ENCODE measurements at regions not wholly inside any gene's neighbourhood (a gene's known extent, or its start where the extent isn't known, plus 50 kb on each side); places are given as distances from the start of the nearest gene placed in this dataset.

DNA sequence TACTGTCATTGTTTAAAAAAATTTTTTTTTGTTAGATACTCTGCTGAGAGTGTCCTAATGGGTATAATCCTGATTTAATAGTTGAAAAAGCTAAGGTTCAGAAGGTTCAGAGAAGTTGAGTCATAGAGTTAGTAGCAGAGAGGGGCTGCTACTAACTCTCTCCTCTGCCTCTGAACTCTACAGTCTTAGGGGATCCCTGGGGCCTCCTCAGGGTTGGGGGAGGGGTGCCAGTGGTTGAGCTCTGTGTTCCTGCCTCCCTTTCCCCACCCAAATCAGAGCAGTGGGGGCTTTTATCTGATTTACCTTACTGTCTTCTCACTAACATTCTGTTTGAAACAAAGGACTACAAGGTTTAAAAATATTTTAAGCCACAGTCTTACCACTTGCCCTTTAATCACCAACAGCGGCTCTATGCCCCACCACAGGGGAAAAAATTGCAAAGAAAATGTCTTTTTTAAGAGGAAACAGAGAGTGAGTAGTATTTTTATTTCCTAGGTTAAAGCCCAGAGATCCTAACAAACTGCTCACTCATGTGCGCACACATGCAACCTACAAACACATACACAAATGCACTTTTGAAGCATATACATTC is 102.2 kb upstream of the ATP6AP2 start:
- Mint-ChIP-seq H3K36me3 (ENCODE audit: low read depth) (no peaks in the 10 kb centered on the region), H3K27me3 (peaks cover 8% of the 10 kb centered on the region), H3K9me3 (no peaks in the 10 kb centered on the region), H3K4me3 (no peak overlapping the region), H3K27ac (no peak overlapping the region), H3K4me1 (no peaks in the 10 kb centered on the region)
- ChIA-PET POLR2A (no interaction called here), CTCF (no interaction called here)
- DNase-seq (no peak), ATAC-seq (ENCODE audit: low read depth) (no peak)
- intact Hi-C loops (cut with micrococcal nuclease): loop anchor here (10.0 kb wide), 1 partner anchor 1724 kb away; no protein-coding TSS in a partner anchor
- TF ChIP-seq, protein P1, sequence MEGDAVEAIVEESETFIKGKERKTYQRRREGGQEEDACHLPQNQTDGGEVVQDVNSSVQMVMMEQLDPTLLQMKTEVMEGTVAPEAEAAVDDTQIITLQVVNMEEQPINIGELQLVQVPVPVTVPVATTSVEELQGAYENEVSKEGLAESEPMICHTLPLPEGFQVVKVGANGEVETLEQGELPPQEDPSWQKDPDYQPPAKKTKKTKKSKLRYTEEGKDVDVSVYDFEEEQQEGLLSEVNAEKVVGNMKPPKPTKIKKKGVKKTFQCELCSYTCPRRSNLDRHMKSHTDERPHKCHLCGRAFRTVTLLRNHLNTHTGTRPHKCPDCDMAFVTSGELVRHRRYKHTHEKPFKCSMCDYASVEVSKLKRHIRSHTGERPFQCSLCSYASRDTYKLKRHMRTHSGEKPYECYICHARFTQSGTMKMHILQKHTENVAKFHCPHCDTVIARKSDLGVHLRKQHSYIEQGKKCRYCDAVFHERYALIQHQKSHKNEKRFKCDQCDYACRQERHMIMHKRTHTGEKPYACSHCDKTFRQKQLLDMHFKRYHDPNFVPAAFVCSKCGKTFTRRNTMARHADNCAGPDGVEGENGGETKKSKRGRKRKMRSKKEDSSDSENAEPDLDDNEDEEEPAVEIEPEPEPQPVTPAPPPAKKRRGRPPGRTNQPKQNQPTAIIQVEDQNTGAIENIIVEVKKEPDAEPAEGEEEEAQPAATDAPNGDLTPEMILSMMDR (IDR thresholded peaks at IDR 0.05): no peak

DNA sequence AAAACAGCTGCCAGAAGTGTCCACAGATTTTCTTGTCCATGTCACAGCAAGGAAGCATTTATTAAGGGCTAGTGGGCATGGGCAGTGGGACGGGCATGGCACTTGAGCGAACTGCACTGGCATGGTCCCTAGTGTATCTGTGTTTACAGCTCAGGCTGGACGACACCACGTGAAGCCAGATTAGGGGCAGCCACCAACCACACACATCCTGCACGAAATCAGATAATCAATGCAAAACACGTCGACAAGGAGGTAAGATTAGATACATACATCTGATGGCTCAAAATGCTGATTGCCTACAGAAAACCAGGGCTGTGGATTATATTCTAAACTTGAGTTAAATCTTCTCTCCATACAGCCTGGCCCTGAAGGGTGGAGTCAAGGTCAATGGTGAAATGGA is 103.8 kb upstream of the ATP6AP2 start:
- Mint-ChIP-seq H3K27ac (no peak overlapping the region), H3K9me3 (no peaks in the 10 kb centered on the region), H3K4me3 (no peak overlapping the region), H3K36me3 (ENCODE audit: low read depth) (no peaks in the 10 kb centered on the region), H3K4me1 (peaks cover 8% of the 10 kb centered on the region), H3K27me3 (peaks cover 16% of the 10 kb centered on the region)
- intact Hi-C loops (cut with micrococcal nuclease): loop anchor here (10.0 kb wide), 1 partner anchor 1722 kb away; no protein-coding TSS in a partner anchor
- POLR2A ChIA-PET: no interaction called here
- ATAC-seq (ENCODE audit: low read depth) (no peak), DNase-seq (no peak)
- CTCF ChIA-PET: no interaction called here
- TF ChIP-seq, protein P1 (IDR thresholded peaks at IDR 0.05): no peak

DNA sequence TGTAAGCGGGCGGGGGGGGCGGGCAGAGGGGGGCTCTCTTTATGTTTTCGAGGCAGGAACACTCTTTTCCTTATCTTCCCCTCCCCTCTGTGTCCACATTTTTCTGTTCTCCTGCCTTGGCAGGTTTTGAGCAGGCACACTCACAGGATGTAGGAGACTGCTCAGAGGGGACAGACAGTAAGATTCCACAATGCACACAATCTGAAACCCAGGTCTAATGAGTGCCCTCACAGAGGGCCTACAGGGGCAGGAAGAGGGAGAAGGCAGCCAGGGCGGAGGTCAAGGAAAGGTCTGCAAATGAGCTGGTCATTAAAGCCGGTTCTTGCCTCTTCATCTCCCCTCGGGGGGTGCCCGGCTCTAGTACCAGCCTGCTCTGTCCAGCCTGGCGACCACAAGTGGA is 106.1 kb upstream of the ATP6AP2 start:
- no peak overlapping the region for H3K4me3 Mint-ChIP-seq
- H3K36me3 Mint-ChIP-seq (ENCODE audit: low read depth): no peaks in the 10 kb centered on the region
- CTCF ChIA-PET: no interaction called here
- H3K27ac Mint-ChIP-seq: no peak overlapping the region
- TF ChIP-seq, protein P1 (IDR thresholded peaks at IDR 0.05): no peak
- POLR2A ChIA-PET: no interaction called here
- peaks cover 21% of the 10 kb centered on the region for H3K27me3 Mint-ChIP-seq
- DNase-seq (no peak), ATAC-seq (ENCODE audit: low read depth) (no peak)
- intact Hi-C loops (cut with micrococcal nuclease): loop anchor here (5.0 to 10.0 kb wide), 3 partner anchors 467 to 1720 kb away; no protein-coding TSS in a partner anchor
- no peaks in the 10 kb centered on the region for H3K9me3 Mint-ChIP-seq
- peaks cover 10% of the 10 kb centered on the region for H3K4me1 Mint-ChIP-seq

DNA sequence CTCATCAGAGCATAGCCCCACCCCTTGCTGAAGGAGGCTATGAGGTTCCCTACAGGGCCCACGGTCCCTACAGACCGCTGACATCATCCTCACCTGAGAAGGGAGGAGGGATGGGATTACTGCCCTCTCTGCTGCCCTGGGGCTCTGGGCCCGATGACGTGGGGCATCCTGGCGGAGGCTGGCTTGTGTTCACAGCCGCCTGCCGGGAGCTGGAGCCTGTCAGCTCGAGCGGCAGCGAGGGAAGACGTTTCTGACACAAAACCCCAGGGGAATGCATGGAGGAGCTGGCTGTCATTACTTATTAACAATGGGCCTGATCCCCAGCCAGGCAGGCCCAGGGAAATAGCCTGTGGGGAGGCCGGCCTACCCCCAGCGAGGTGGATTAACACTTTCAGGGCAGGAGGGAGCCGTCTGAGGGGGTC is 106.6 kb upstream of the ATP6AP2 start:
- Mint-ChIP-seq H3K36me3 (ENCODE audit: low read depth) (no peaks in the 10 kb centered on the region), H3K27me3 (peaks cover 20% of the 10 kb centered on the region), H3K9me3 (no peaks in the 10 kb centered on the region), H3K27ac (no peak overlapping the region), H3K4me3 (no peak overlapping the region), H3K4me1 (peaks cover 10% of the 10 kb centered on the region)
- TF ChIP-seq, protein P1 (IDR thresholded peaks at IDR 0.05): no peak
- DNase-seq (no peak), ATAC-seq (ENCODE audit: low read depth) (no peak)
- intact Hi-C loops (cut with micrococcal nuclease): loop anchor here (5.0 to 10.0 kb wide), 3 partner anchors 467 to 1719 kb away; no protein-coding TSS in a partner anchor
- POLR2A ChIA-PET: no interaction called here
- CTCF ChIA-PET: no interaction called here

DNA sequence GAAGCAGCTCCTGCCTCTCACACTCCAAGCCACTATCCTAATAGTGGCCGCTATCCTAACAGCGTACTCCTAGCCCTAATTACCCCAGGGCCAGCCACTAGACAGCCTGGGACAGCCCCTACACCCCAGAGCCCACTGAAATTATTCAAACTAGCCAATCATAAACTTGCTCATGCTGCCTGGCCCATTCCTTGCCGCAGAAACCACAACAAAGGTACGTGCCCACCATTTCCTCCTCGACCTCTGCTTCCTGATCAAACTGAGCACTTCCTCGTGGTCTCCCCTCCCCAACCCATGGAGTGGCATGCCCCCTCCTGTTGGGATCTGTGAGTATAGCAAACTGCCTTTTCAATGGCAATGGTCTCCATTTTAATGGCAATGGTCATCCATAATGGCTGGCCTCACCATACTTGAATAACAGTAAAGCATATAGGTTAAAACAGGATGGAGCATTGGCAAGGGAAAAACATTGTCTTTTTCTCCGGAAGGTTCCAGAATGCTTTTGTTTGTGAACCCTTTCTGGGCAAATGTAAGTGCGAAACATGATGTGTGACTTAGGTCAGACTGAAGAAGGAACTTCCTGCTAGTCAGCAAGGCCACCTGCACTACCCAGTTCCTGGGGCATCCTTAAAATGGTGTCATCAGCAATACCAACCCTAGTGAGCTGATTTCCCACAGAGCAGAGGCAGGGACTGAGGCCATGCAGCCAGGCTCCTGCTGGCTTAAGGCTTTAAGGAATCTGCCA is 107.1 kb upstream of the ATP6AP2 start:
- Mint-ChIP-seq H3K9me3 (no peaks in the 10 kb centered on the region), H3K4me1 (peaks cover 11% of the 10 kb centered on the region), H3K36me3 (ENCODE audit: low read depth) (no peaks in the 10 kb centered on the region), H3K27ac (no peak overlapping the region), H3K4me3 (no peak overlapping the region), H3K27me3 (peaks cover 19% of the 10 kb centered on the region)
- intact Hi-C loops (cut with micrococcal nuclease): loop anchor here (5.0 to 10.0 kb wide), 3 partner anchors 466 to 1719 kb away; no protein-coding TSS in a partner anchor
- POLR2A ChIA-PET: no interaction called here
- CTCF ChIA-PET: no interaction called here
- ATAC-seq (ENCODE audit: low read depth) (no peak), DNase-seq (no peak)
- TF ChIP-seq, protein P1 (IDR thresholded peaks at IDR 0.05): no peak

All from activated B cell treated with CpG ODN at 0.5 μM for 24 hours (primary cell).